Spinal cord (tissue), 9 donors: ENCODE measurements at regions not wholly inside any gene's neighbourhood (a gene's known extent, or its start where the extent isn't known, plus 50 kb on each side); places are given as distances from the start of the nearest gene placed in this dataset.

ENCODE experiments used
- DNase-seq, 6 donors: peaks; one replicate each; pipeline versions ENCODE4 v3.0.0 to v3.0.0-alpha.2; 2013 to 2015; ENCODE audit warnings: low spot score in 6 of 6, low read depth in 4 of 6
- H3K27ac ChIP-seq: one replicate; pipeline ENCODE4 v1.5.1; 2013; ENCODE audit warnings: low read depth, low read length, control low read depth
- H3K27me3 ChIP-seq: one replicate; pipeline ENCODE4 v1.6.1; 2013; ENCODE audit warnings: low read length; ENCODE audit not compliant: control insufficient read depth, insufficient read depth
- H3K36me3 ChIP-seq: one replicate; pipeline ENCODE4 v1.6.1; 2013; ENCODE audit warnings: low read length; ENCODE audit not compliant: control insufficient read depth, insufficient read depth
- H3K4me1 ChIP-seq: one replicate; pipeline ENCODE4 v1.6.1; 2013; ENCODE audit warnings: low read length; ENCODE audit not compliant: control insufficient read depth, insufficient read depth
- H3K4me3 ChIP-seq: one replicate; pipeline ENCODE4 v1.5.1; 2013; ENCODE audit warnings: low read depth, low read length, control low read depth
- H3K9me3 ChIP-seq: one replicate; pipeline ENCODE4 v1.6.1; 2013; ENCODE audit warnings: low read length; ENCODE audit not compliant: control insufficient read depth, insufficient read depth
- whole genome bisulfite sequencing: methylation state at CpG from one replicate; pipeline ENCODE4 v1.1.5; 2013; ENCODE audit warnings: missing lambda C conversion rate; ENCODE audit not compliant: insufficient coverage; 5-methylcytosine and 5-hydroxymethylcytosine counted together
- donor health status: healthy.

GRCh38 chr4:126686491-126686890 is 946.3 kb upstream of the INTU start:
- Histone ChIP-seq H3K9me3 (no peaks in the 10 kb centered on the region), H3K4me1 (no peaks in the 10 kb centered on the region), H3K27me3 (no peaks in the 10 kb centered on the region), H3K27ac (no peak overlapping the region), H3K36me3 (no peaks in the 10 kb centered on the region), H3K4me3 (no peak overlapping the region)
- no peak for DNase-seq

DNA sequence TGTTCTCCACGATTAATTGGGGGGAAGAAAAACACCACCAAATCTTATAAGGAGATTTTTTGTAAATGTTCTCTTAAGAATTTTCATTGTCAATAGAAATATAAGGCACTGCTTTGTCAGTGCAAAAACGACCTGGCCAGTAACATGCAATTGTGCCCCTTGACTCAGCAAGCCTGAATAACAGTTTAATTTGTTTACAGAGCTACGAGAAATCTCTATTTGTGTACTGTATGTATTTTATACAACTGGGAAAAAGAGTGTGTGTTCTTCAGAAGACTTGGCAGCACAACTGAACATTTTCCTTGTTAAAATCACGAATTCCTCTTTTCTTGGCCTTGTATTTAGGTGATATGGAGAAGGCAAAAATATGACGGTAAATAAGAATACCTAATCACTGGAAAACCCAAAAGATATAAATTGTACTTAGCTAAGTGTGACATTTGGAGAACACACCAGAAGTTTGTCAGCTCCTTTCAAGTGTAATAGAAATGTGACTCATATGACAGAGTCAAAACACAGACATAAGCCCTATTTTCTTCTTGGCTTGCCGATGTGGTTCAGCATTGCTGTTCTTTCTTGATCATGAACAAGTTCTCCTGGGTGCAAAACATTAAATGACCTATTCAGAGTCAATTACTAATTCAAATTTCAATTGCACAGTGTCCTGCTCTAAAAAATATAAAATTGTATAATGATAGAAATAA is 945.0 kb upstream of the INTU start:
- no peaks in the 10 kb centered on the region for H3K9me3 ChIP-seq
- no peak overlapping the region for H3K27ac ChIP-seq
- no peaks in the 10 kb centered on the region for H3K4me1 ChIP-seq
- no peak overlapping the region for H3K4me3 ChIP-seq
- H3K36me3 ChIP-seq, result no peaks in the 10 kb centered on the region
- DNase-seq, result peak in 1 of 6 donors; percentile 32
- whole genome bisulfite sequencing, result no CpG with 5 or more reads among the region's 6 CpGs
- H3K27me3 ChIP-seq, result no peaks in the 10 kb centered on the region

GRCh38 chr4:126691797-126692196 is 941.0 kb upstream of the INTU start:
- no CpG with 5 or more reads among the region's 1 CpG for WGBS
- DNase-seq, result no peak
- Histone ChIP-seq H3K27me3 (no peaks in the 10 kb centered on the region), H3K36me3 (no peaks in the 10 kb centered on the region), H3K9me3 (no peaks in the 10 kb centered on the region), H3K4me3 (no peak overlapping the region), H3K4me1 (no peaks in the 10 kb centered on the region), H3K27ac (no peak overlapping the region)

DNA sequence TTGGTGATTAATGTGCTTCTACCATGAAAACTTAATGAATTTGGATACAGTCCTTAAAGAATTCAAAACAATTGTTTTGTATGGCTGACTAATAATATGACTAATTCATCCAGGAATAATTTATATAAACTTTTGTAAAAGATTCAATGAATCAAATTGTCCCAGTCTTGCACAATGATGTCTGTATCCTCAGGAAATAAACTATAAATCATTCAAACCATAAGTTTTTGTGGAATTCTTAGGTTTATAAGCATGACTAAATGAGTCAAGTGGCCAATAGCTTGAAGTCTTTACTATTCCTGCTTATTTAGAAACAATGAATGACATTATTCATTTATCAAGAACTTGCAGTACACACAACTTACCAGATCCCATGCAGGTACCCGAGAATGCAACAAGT is 935.0 kb upstream of the INTU start:
- no peaks in the 10 kb centered on the region for H3K36me3 ChIP-seq
- H3K27me3 ChIP-seq, result no peaks in the 10 kb centered on the region
- WGBS, result no CpG with 5 or more reads among the region's 1 CpG
- H3K9me3 ChIP-seq, result no peaks in the 10 kb centered on the region
- no peak overlapping the region for H3K27ac ChIP-seq
- no peak for DNase-seq
- no peak overlapping the region for H3K4me3 ChIP-seq
- no peaks in the 10 kb centered on the region for H3K4me1 ChIP-seq

DNA sequence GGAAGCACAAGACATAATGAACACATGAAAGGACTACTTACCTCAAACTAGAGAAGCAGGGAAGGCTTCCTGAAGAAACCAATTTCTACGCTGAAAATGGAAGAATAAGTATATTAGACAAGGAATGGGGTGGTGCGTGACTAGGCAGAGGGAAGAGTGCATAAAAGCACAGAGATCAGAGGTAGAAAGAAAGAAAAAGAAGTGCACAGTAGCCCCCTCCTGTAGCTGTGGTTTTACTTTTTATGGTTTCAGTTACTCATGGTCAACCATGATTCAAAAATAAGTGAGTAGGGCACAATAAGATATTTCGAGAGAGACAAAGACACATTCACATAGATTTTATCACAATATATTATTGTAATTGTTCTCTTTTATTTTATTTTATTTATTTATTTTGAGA is 934.5 kb upstream of the INTU start:
- 100% methylated on average over 1 of the region's 3 CpGs for WGBS
- no peak for DNase-seq
- no peak overlapping the region for H3K4me3 ChIP-seq
- no peaks in the 10 kb centered on the region for H3K27me3 ChIP-seq
- H3K4me1 ChIP-seq, result no peaks in the 10 kb centered on the region
- H3K27ac ChIP-seq, result no peak overlapping the region
- no peaks in the 10 kb centered on the region for H3K36me3 ChIP-seq
- H3K9me3 ChIP-seq, result no peaks in the 10 kb centered on the region

GRCh38 chr4:126701756-126702155 is 931.0 kb upstream of the INTU start:
- peak in 3 of 6 donors; percentile 4 to 46 (median 38) for DNase-seq
- 44% methylated on average over 2 of the region's 2 CpGs for WGBS
- no peaks in the 10 kb centered on the region for H3K36me3 ChIP-seq
- H3K4me1 ChIP-seq, result no peaks in the 10 kb centered on the region
- H3K4me3 ChIP-seq, result no peak overlapping the region
- H3K27me3 ChIP-seq, result no peaks in the 10 kb centered on the region
- no peak overlapping the region for H3K27ac ChIP-seq
- no peaks in the 10 kb centered on the region for H3K9me3 ChIP-seq

DNA sequence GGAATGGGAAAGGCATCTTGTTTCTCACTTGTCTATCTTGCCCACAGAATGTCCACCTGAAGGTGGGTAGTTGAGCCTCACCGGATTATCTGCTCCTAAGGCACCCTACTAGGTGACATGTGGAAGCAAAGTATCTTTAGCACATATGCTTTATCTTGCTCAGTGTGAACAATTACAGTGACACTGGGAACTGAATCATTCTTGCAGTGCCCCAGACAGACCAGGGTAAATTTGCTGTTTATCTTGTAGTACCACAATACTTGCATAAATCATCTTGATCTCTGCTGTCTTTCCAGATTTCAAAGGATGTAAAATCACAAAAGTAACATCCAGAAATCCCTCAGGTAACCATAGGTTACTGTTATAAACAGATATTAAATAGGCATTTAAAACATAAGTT is 930.0 kb upstream of the INTU start:
- H3K36me3 ChIP-seq, result no peaks in the 10 kb centered on the region
- no peak overlapping the region for H3K27ac ChIP-seq
- H3K4me3 ChIP-seq, result no peak overlapping the region
- no peaks in the 10 kb centered on the region for H3K27me3 ChIP-seq
- no peaks in the 10 kb centered on the region for H3K9me3 ChIP-seq
- WGBS, result no CpG with 5 or more reads among the region's 1 CpG
- no peaks in the 10 kb centered on the region for H3K4me1 ChIP-seq
- no peak for DNase-seq

DNA sequence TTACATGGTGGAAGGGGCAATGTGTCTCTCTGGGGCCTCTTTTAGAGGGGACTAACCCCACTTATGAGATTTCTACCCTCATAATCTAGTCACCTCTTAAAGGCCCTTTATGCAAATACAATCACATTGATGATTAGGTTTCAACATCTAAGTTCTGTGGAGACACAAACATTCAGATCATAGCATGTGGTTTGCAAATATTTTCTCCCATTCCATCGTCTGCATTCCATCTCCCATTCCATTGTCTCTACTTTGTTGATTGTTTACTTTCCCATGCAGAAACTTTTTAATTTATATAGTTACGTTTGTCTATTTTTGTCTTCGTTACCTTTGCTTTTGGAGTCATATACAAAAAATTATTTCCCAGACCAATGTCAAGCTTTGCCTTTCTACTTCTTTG is 927.5 kb upstream of the INTU start:
- WGBS, result no CpG with 5 or more reads among the region's 3 CpGs
- no peak for DNase-seq

GRCh38 chr4:126708716-126709115 is 924.0 kb upstream of the INTU start:
- no peaks in the 10 kb centered on the region for H3K9me3 ChIP-seq
- H3K27ac ChIP-seq, result no peak overlapping the region
- WGBS, result no CpG with 5 or more reads among the region's 2 CpGs
- no peak overlapping the region for H3K4me3 ChIP-seq
- no peaks in the 10 kb centered on the region for H3K27me3 ChIP-seq
- peak in 2 of 6 donors; percentile 13 to 35 for DNase-seq
- no peaks in the 10 kb centered on the region for H3K36me3 ChIP-seq
- H3K4me1 ChIP-seq, result no peaks in the 10 kb centered on the region

More for the DNA sequence above, 927.5 kb upstream of the INTU start:
- no peaks in the 10 kb centered on the region for H3K4me1 ChIP-seq
- H3K27ac ChIP-seq, result no peak overlapping the region
- no peaks in the 10 kb centered on the region for H3K9me3 ChIP-seq
- no peak overlapping the region for H3K4me3 ChIP-seq
- no peaks in the 10 kb centered on the region for H3K27me3 ChIP-seq
- H3K36me3 ChIP-seq, result no peaks in the 10 kb centered on the region

- H3K4me3 ChIP-seq, result no peak overlapping the region
- no peak for DNase-seq
- no peaks in the 10 kb centered on the region for H3K4me1 ChIP-seq
- no peaks in the 10 kb centered on the region for H3K36me3 ChIP-seq
- no peaks in the 10 kb centered on the region for H3K9me3 ChIP-seq
- H3K27me3 ChIP-seq, result no peaks in the 10 kb centered on the region
- no peak overlapping the region for H3K27ac ChIP-seq
These were observed 921.8 kb upstream of the INTU start for GRCh38 chr4:126710935-126711334.
